HG02588 (cell line): ENCODE measurements at regions not wholly inside any gene's neighbourhood (a gene's known extent, or its start where the extent isn't known, plus 50 kb on each side); places are given as distances from the start of the nearest gene placed in this dataset.

Experiments
- ATAC-seq: cut with Tn5 transposase; IDR thresholded peaks from one replicate; pipeline ENCODE4 v1.9.1; 2021; ENCODE audit warnings: mild to moderate bottlenecking, moderate library complexity; ENCODE audit not compliant: unreplicated experiment

GRCh38 chr9:89765211-89765946, 160.6 kb downstream of the GADD45G start:
- no peak for ATAC-seq

GRCh38 chr9:89766991-89767390, 162.2 kb downstream of the GADD45G start:
- ATAC-seq, result no peak

- no peak for ATAC-seq
These were observed 163.2 kb downstream of the GADD45G start for GRCh38 chr9:89768051-89768450.

- ATAC-seq, result no peak
These were observed 163.8 kb downstream of the GADD45G start for GRCh38 chr9:89768650-89769071.

- no peak for ATAC-seq
These were observed 165.8 kb downstream of the GADD45G start for GRCh38 chr9:89770531-89771174.

GRCh38 chr9:89771205-89771604, 166.4 kb downstream of the GADD45G start:
- no peak for ATAC-seq

- no peak for ATAC-seq
These were observed 168.4 kb downstream of the GADD45G start for GRCh38 chr9:89773170-89773569.

- no peak for ATAC-seq
These were observed 170.1 kb downstream of the GADD45G start for GRCh38 chr9:89774858-89775370.

GRCh38 chr9:89775641-89776040, 170.8 kb downstream of the GADD45G start:
- ATAC-seq, result no peak

- no peak for ATAC-seq
These were observed 172.1 kb downstream of the GADD45G start for GRCh38 chr9:89776795-89777525.

GRCh38 chr9:89777544-89777943, 172.7 kb downstream of the GADD45G start:
- no peak for ATAC-seq

GRCh38 chr9:89778100-89779090, 173.6 kb downstream of the GADD45G start:
- no peak for ATAC-seq

GRCh38 chr9:89779405-89780203, 174.8 kb downstream of the GADD45G start:
- ATAC-seq, result no peak

GRCh38 chr9:89780959-89781358, 176.1 kb downstream of the GADD45G start:
- no peak for ATAC-seq

- peak; percentile 80 for ATAC-seq
These were observed 177.2 kb downstream of the GADD45G start for GRCh38 chr9:89781838-89782540.

GRCh38 chr9:89786655-89787054, 181.8 kb downstream of the GADD45G start:
- ATAC-seq, result no peak

- ATAC-seq, result no peak
These were observed 182.8 kb downstream of the GADD45G start for GRCh38 chr9:89787595-89787994.

GRCh38 chr9:89788434-89788833, 183.6 kb downstream of the GADD45G start:
- ATAC-seq, result no peak

GRCh38 chr9:89789922-89790510, 185.2 kb downstream of the GADD45G start:
- ATAC-seq, result no peak
